Putamen (tissue), 1 donor: ENCODE measurements at regions not wholly inside any gene's neighbourhood (a gene's known extent, or its start where the extent isn't known, plus 50 kb on each side); places are given as distances from the start of the nearest gene placed in this dataset.
"Not testable (repeated sequence)": the region's sequence is repeated elsewhere in the genome, so short reads cannot be mapped to it uniquely, and the experiment has no call there.

ENCODE experiments used
- DNase-seq: peaks from one replicate; pipeline ENCODE4 v3.0.0-alpha.2; 2016; ENCODE audit warnings: low spot score

- DNase-seq = no peak
Observed at GRCh38 chr10:33036670-33037069, 78.6 kb upstream of the ITGB1 start.

GRCh38 chr10:33035411-33035810 is 77.4 kb upstream of the ITGB1 start:
- no peak for DNase-seq

GRCh38 chr10:33034931-33035330 is 76.9 kb upstream of the ITGB1 start:
- no peak for DNase-seq

- no peak for DNase-seq
Observed at GRCh38 chr10:33032654-33033151, 74.7 kb upstream of the ITGB1 start.

- no peak for DNase-seq
Observed at GRCh38 chr10:33031815-33032653, 74.0 kb upstream of the ITGB1 start.

GRCh38 chr10:33031171-33031570 is 73.1 kb upstream of the ITGB1 start:
- DNase-seq = no peak

- DNase-seq = not testable (repeated sequence)
Observed at GRCh38 chr10:33028515-33028914, 70.5 kb upstream of the ITGB1 start.

GRCh38 chr10:33027088-33027487 is 69.1 kb upstream of the ITGB1 start:
- no peak for DNase-seq

GRCh38 chr10:33026422-33026821 is 68.4 kb upstream of the ITGB1 start:
- DNase-seq = no peak

GRCh38 chr10:33025910-33026309 is 67.9 kb upstream of the ITGB1 start:
- DNase-seq = no peak

- no peak for DNase-seq
Observed at GRCh38 chr10:33025039-33025438, 67.0 kb upstream of the ITGB1 start.

- DNase-seq = no peak
Observed at GRCh38 chr10:33022691-33023090, 64.7 kb upstream of the ITGB1 start.

- no peak for DNase-seq
Observed at GRCh38 chr10:33022090-33022489, 64.1 kb upstream of the ITGB1 start.

- no peak for DNase-seq
Observed at GRCh38 chr10:33016988-33017387, 59.0 kb upstream of the ITGB1 start.

- no peak for DNase-seq
Observed at GRCh38 chr10:33015761-33016547, 57.9 kb upstream of the ITGB1 start.

- DNase-seq = not testable (repeated sequence)
Observed at GRCh38 chr10:33013331-33013730, 55.3 kb upstream of the ITGB1 start.

- DNase-seq = no peak
Observed at GRCh38 chr10:33012306-33012705, 54.3 kb upstream of the ITGB1 start.

GRCh38 chr10:33010132-33011037 is 52.4 kb upstream of the ITGB1 start:
- DNase-seq = no peak

GRCh38 chr10:33009244-33010131 is 51.5 kb upstream of the ITGB1 start:
- DNase-seq = no peak

GRCh38 chr10:33008499-33009243 is 50.6 kb upstream of the ITGB1 start:
- DNase-seq = peak; percentile 65
